Suprapubic skin (tissue), 4 donors: ENCODE measurements at regions not wholly inside any gene's neighbourhood (a gene's known extent, or its start where the extent isn't known, plus 50 kb on each side); places are given as distances from the start of the nearest gene placed in this dataset.

ENCODE experiments used
- DNase-seq, 2 donors: peaks; one replicate each; pipeline ENCODE4 v3.0.0-alpha.2; 2019; ENCODE audit warnings: low spot score in 2 of 2
- H3K27ac ChIP-seq: fragments of 200-600 bp; sonication (generic); one replicate; pipeline ENCODE4 v1.5.1; 2019
- H3K27me3 ChIP-seq: fragments of 200-600 bp; sonication (generic); one replicate; pipeline ENCODE4 v1.5.1; 2019
- H3K36me3 ChIP-seq: fragments of 200-600 bp; sonication (generic); one replicate; pipeline ENCODE4 v1.5.1; 2019
- H3K4me1 ChIP-seq: fragments of 200-600 bp; sonication (generic); one replicate; pipeline ENCODE4 v1.5.1; 2019
- H3K4me3 ChIP-seq: fragments of 200-600 bp; sonication (generic); one replicate; pipeline ENCODE4 v1.5.1; 2019; ENCODE audit warnings: mild to moderate bottlenecking
- H3K9me3 ChIP-seq: fragments of 200-600 bp; sonication (generic); one replicate; pipeline ENCODE4 v1.5.1; 2019
- EP300 ChIP-seq: sonication (generic); formaldehyde crosslinking; IDR thresholded peaks from one replicate; pipeline ENCODE4 v1.6.1; 2017; ENCODE audit warnings: antibody characterized with exemption
- POLR2A ChIP-seq, 2 donors: fragments of 450-650 bp; IDR thresholded peaks; one replicate each; pipeline ENCODE4 v1.6.1; 2017; ENCODE audit warnings: antibody characterized with exemption in 2 of 2, mild to moderate bottlenecking in 2 of 2, moderate library complexity in 2 of 2
- POLR2AphosphoS5 ChIP-seq, 3 donors: sonication (generic); formaldehyde crosslinking; IDR thresholded peaks; one replicate each; pipeline ENCODE4 v1.6.1; 2017; ENCODE audit warnings: antibody characterized with exemption in 3 of 3
- WGBS: methylation state at CpG from one replicate; pipeline ENCODE4 v1.1.5; 2018; 5-methylcytosine and 5-hydroxymethylcytosine counted together
- TF ChIP-seq, protein P1 (sequence below), 2 donors: fragments of 200-600 bp in 1 of 2; fragments of 450-650 bp in 1 of 2; sonication (generic) in 1 of 2; IDR thresholded peaks; one replicate each; pipeline ENCODE4 v1.5.1; 2016 to 2019; ENCODE audit warnings: antibody characterized with exemption in 2 of 2, mild to moderate bottlenecking in 1 of 2, moderate library complexity in 1 of 2

DNA sequence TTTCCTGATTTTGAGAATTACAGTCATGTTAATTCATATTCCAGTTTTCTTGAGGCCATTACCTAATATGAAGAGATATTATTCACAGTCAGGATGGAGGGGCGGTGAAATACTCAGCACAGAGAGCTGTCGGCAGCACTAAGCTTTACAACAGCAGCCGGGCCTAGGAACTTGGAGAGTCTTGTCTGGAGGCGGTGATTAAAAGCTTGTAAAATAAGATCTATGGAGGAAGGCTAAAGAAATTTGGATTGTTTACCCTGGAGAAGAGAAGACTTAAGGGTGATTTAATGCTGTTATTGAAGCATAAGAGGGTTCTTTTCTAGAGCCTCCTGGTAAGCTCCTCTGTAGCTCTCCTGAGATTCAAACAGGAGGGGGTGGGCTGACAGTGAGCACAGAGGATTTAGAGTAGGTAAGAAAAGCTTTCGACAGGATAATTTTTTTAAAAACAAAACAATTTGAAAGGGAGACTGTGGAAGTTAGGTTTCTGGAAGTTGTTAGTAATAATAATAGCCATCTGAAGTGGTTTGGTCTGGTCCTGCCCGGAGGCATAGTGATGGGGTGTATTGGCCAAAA is 406.3 kb upstream of the ADAMTSL1 start:
- Histone ChIP-seq H3K4me3 (no peak overlapping the region), H3K27ac (no peak overlapping the region), H3K36me3 (no peaks in the 10 kb centered on the region), H3K4me1 (no peaks in the 10 kb centered on the region), H3K27me3 (no peaks in the 10 kb centered on the region), H3K9me3 (no peaks in the 10 kb centered on the region)
- no peak for DNase-seq
- TF ChIP-seq POLR2AphosphoS5 (IDR thresholded peaks at IDR 0.05) (no peak), EP300 (no peak), POLR2A (IDR thresholded peaks at IDR 0.05) (no peak)
- TF ChIP-seq, protein P1, sequence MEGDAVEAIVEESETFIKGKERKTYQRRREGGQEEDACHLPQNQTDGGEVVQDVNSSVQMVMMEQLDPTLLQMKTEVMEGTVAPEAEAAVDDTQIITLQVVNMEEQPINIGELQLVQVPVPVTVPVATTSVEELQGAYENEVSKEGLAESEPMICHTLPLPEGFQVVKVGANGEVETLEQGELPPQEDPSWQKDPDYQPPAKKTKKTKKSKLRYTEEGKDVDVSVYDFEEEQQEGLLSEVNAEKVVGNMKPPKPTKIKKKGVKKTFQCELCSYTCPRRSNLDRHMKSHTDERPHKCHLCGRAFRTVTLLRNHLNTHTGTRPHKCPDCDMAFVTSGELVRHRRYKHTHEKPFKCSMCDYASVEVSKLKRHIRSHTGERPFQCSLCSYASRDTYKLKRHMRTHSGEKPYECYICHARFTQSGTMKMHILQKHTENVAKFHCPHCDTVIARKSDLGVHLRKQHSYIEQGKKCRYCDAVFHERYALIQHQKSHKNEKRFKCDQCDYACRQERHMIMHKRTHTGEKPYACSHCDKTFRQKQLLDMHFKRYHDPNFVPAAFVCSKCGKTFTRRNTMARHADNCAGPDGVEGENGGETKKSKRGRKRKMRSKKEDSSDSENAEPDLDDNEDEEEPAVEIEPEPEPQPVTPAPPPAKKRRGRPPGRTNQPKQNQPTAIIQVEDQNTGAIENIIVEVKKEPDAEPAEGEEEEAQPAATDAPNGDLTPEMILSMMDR (IDR thresholded peaks at IDR 0.05), result no peak
- 61% methylated on average over 6 of the region's 6 CpGs for WGBS

DNA sequence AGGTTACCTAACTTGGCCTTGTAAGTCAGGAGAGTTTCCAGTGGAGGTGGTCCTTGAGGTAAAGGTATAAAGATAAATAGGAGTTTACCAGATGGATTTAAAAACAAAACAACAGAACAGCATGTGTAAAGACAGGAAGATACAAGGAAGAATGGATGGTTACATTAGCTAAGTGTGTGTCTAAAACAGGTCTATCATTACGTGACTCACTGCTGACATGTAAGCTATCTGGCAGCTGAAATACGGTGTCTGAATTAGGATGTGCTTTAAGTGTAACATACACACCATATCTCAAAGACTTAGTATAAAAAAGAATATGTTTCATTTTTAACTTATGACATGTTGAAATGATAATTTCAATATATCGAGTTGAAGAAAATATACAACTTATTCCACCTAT is 405.1 kb upstream of the ADAMTSL1 start:
- DNase-seq, result no peak
- no peak overlapping the region for H3K27ac ChIP-seq
- WGBS, result 88% methylated on average over 3 of the region's 3 CpGs
- no peaks in the 10 kb centered on the region for H3K4me1 ChIP-seq
- TF ChIP-seq POLR2AphosphoS5 (IDR thresholded peaks at IDR 0.05) (no peak), POLR2A (IDR thresholded peaks at IDR 0.05) (no peak), EP300 (no peak)
- TF ChIP-seq, protein P1 (IDR thresholded peaks at IDR 0.05), result no peak
- no peaks in the 10 kb centered on the region for H3K27me3 ChIP-seq
- no peaks in the 10 kb centered on the region for H3K9me3 ChIP-seq
- no peak overlapping the region for H3K4me3 ChIP-seq
- H3K36me3 ChIP-seq, result no peaks in the 10 kb centered on the region

DNA sequence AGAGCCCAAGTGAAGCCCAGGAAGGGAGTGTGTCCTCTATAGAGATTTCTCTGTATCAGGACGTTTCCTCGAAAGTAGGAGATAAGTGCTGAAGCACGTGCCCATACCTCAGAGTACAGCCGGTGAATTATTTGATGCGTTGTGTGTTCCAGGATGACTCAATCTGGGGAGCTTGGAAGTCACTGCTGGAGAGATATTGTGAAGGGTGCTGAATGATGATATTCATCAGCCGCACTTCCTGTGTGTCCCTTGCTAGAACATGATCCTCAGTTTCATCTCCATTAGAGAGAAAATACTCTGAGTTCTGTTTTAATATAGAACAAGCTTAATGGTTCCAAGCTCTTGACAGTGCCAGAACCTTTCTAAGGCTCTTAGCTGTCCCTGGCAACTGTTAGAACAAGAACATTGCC is 402.3 kb upstream of the ADAMTSL1 start:
- no peaks in the 10 kb centered on the region for H3K4me1 ChIP-seq
- H3K4me3 ChIP-seq, result no peak overlapping the region
- WGBS, result 44% methylated on average over 6 of the region's 6 CpGs
- no peak for DNase-seq
- no peaks in the 10 kb centered on the region for H3K9me3 ChIP-seq
- H3K27ac ChIP-seq, result no peak overlapping the region
- no peak for TF ChIP-seq EP300
- TF ChIP-seq POLR2A (IDR thresholded peaks at IDR 0.05), result no peak
- TF ChIP-seq POLR2AphosphoS5 (IDR thresholded peaks at IDR 0.05), result no peak
- TF ChIP-seq, protein P1 (IDR thresholded peaks at IDR 0.05), result no peak
- no peaks in the 10 kb centered on the region for H3K27me3 ChIP-seq
- H3K36me3 ChIP-seq, result no peaks in the 10 kb centered on the region

DNA sequence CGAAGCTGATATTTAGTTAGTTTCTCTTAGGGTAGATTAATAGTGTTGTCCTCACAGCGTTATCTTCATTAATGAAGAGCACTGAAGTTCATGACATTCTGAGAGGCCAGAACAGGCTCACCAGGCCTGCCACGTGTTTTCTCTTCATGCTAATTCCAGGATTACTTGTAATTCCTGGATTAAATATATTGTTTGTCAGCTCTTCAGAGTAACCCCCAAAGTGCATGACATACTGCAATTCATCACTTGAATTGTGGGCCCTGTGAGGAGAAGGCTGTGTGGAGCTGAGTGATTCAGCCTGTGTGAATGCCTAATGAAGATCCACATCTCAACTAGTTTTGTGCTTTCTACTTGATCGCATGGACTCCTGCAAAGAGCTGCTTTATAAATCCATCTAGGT is 401.0 kb upstream of the ADAMTSL1 start:
- H3K27ac ChIP-seq, result no peak overlapping the region
- no peaks in the 10 kb centered on the region for H3K9me3 ChIP-seq
- H3K4me3 ChIP-seq, result no peak overlapping the region
- TF ChIP-seq EP300 (no peak), POLR2A (IDR thresholded peaks at IDR 0.05) (no peak), POLR2AphosphoS5 (IDR thresholded peaks at IDR 0.05) (no peak)
- TF ChIP-seq, protein P1 (IDR thresholded peaks at IDR 0.05), result no peak
- H3K4me1 ChIP-seq, result no peaks in the 10 kb centered on the region
- WGBS, result 90% methylated on average over 4 of the region's 4 CpGs
- no peaks in the 10 kb centered on the region for H3K27me3 ChIP-seq
- H3K36me3 ChIP-seq, result no peaks in the 10 kb centered on the region
- no peak for DNase-seq

DNA sequence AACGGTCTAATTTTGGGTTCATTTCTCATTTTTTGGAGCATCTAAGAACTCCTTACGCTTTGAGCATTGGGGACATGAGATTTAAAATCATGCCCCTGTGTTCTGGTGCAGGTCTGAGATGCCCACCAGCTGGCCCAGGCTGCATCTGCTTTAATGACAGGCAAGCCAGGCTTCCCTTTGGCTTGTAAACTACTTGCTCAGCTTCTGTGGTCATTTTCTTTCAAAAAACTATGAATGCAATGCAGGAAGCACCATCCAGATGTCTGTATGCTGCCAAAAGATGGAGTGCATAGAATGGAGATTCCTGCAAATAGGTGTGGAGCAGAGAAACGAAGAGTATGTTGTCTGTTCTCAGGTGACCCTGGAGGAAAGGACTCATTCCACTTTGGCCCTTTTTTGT is 399.9 kb upstream of the ADAMTSL1 start:
- Histone ChIP-seq H3K36me3 (no peaks in the 10 kb centered on the region), H3K9me3 (no peaks in the 10 kb centered on the region), H3K4me1 (no peaks in the 10 kb centered on the region), H3K27me3 (peaks cover 3% of the 10 kb centered on the region), H3K27ac (no peak overlapping the region), H3K4me3 (no peak overlapping the region)
- WGBS, result 65% methylated on average over 3 of the region's 3 CpGs
- TF ChIP-seq, protein P1 (IDR thresholded peaks at IDR 0.05), result no peak
- TF ChIP-seq POLR2AphosphoS5 (IDR thresholded peaks at IDR 0.05) (no peak), POLR2A (IDR thresholded peaks at IDR 0.05) (no peak), EP300 (no peak)
- DNase-seq, result no peak
